Epithelial cell of proximal tubule (primary cell): ENCODE measurements at regions not wholly inside any gene's neighbourhood (a gene's known extent, or its start where the extent isn't known, plus 50 kb on each side); places are given as distances from the start of the nearest gene placed in this dataset.

Source experiments
- DNase-seq: peaks from one replicate; pipeline ENCODE4 v3.0.0-alpha.2; 2011; ENCODE audit warnings: low read depth
- H3K4me3 ChIP-seq: 2 replicates; pipeline ENCODE4 v1.5.1; 2011; ENCODE audit warnings: low read depth, mild to moderate bottlenecking, low read length
- CTCF ChIP-seq: conservative IDR thresholded peaks from 2 replicates; pipeline ENCODE4 v1.5.1; 2012; ENCODE audit warnings: low read depth, mild to moderate bottlenecking, low read length

- DNase-seq = no peak
- H3K4me3 ChIP-seq = no peak overlapping the region
- no peak for TF ChIP-seq CTCF
Observed at GRCh38 chr2:240353944-240354343, 81.5 kb upstream of the GPC1 start.

GRCh38 chr2:240355001-240355891, 80.2 kb upstream of the GPC1 start:
- TF ChIP-seq CTCF = no peak
- no peak for DNase-seq
- H3K4me3 ChIP-seq = no peak overlapping the region

GRCh38 chr2:240355962-240356361, 79.5 kb upstream of the GPC1 start:
- DNase-seq = no peak
- no peak for TF ChIP-seq CTCF
- no peak overlapping the region for H3K4me3 ChIP-seq

- no peak for TF ChIP-seq CTCF
- DNase-seq = no peak
Observed at GRCh38 chr2:240356700-240357640, 78.5 kb upstream of the GPC1 start.

GRCh38 chr2:240357641-240358012, 77.8 kb upstream of the GPC1 start:
- TF ChIP-seq CTCF = no peak
- no peak overlapping the region for H3K4me3 ChIP-seq
- no peak for DNase-seq

More at GRCh38 chr2:240356700-240357640, 78.5 kb upstream of the GPC1 start:
- no peak overlapping the region for H3K4me3 ChIP-seq

GRCh38 chr2:240358080-240358479, 77.4 kb upstream of the GPC1 start:
- DNase-seq = no peak
- no peak for TF ChIP-seq CTCF
- H3K4me3 ChIP-seq = no peak overlapping the region
